B cell (primary cell): ENCODE measurements at regions not wholly inside any gene's neighbourhood (a gene's known extent, or its start where the extent isn't known, plus 50 kb on each side); places are given as distances from the start of the nearest gene placed in this dataset.

Experiments
- EZH2 ChIP-seq: IDR thresholded peaks from 2 replicates; pipeline ENCODE4 v1.6.1; 2012; ENCODE audit warnings: borderline replicate concordance, low read depth, mild to moderate bottlenecking, moderate library complexity, low read length; ENCODE audit not compliant: insufficient read depth, poor library complexity, severe bottlenecking
- TF ChIP-seq, protein P1 (sequence below): fragments of 200-600 bp; IDR thresholded peaks from one replicate; pipeline ENCODE4 v1.8.0; 2022; ENCODE audit warnings: antibody characterized with exemption, mild to moderate bottlenecking

DNA sequence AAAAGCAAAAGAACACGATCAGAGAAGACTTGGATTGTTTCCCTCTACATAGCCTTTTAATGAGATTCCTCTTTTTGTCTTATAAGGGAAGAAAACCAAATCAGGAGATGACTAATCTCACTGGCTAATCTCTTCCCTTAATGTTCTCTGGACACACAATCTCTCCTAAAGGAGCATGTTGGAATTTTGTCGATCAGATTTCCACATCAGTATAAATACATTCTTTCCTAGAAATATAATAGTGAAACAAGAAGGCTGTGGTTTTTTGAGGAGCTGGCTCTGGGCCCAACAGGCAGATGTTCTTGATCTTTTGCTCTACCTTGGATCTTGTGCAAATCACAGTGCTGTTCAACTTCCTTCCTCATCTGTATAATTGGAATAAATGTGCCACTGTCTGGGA lies 94.0 kb downstream of the GTPBP8 start:
- TF ChIP-seq, protein P1, sequence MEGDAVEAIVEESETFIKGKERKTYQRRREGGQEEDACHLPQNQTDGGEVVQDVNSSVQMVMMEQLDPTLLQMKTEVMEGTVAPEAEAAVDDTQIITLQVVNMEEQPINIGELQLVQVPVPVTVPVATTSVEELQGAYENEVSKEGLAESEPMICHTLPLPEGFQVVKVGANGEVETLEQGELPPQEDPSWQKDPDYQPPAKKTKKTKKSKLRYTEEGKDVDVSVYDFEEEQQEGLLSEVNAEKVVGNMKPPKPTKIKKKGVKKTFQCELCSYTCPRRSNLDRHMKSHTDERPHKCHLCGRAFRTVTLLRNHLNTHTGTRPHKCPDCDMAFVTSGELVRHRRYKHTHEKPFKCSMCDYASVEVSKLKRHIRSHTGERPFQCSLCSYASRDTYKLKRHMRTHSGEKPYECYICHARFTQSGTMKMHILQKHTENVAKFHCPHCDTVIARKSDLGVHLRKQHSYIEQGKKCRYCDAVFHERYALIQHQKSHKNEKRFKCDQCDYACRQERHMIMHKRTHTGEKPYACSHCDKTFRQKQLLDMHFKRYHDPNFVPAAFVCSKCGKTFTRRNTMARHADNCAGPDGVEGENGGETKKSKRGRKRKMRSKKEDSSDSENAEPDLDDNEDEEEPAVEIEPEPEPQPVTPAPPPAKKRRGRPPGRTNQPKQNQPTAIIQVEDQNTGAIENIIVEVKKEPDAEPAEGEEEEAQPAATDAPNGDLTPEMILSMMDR: no peak
- TF ChIP-seq EZH2: no peak
